MCF 10A (cell line): ENCODE measurements at regions not wholly inside any gene's neighbourhood (a gene's known extent, or its start where the extent isn't known, plus 50 kb on each side); places are given as distances from the start of the nearest gene placed in this dataset.
A peak's percentile ranks its signal among the peaks of the same experiment; 100 is the strongest.

Experiments
- BruUV-seq: library from RNA; stranded (reverse); fragments of 400-500 nt; replicated peaks from 2 replicates; lab custom pipeline; 2021; lab: Mats Ljungman, UMichigan
- CTCF ChIA-PET: fragments of 300-600 bp; sonication (Branson Sonifier 250); formaldehyde crosslinking; extraction: SDS; loops from one replicate; lab custom pipeline; 2021; ENCODE audit warnings: antibody characterized with exemption, inconsistent platforms; lab: Yijun Ruan, JAX
- POLR2A ChIA-PET: fragments of 300-600, 350-650 bp; sonication (Branson Sonifier 250); formaldehyde crosslinking; extraction: SDS; loops from one replicate; lab custom pipeline; 2020; ENCODE audit warnings: antibody characterized with exemption, inconsistent platforms; lab: Yijun Ruan, JAX
- DNase-seq: peaks from one replicate; pipeline ENCODE4 v3.0.0-alpha.2; 2018; ENCODE audit not compliant: unreplicated experiment
- H3K27ac Mint-ChIP-seq: one replicate; pipeline ENCODE4 v1.8.0; 2022; ENCODE audit warnings: mild to moderate bottlenecking, low read depth, mixed read lengths; ENCODE audit not compliant: unreplicated experiment
- H3K27me3 Mint-ChIP-seq: one replicate; pipeline ENCODE4 v1.8.0; 2022; ENCODE audit warnings: mixed read lengths; ENCODE audit not compliant: insufficient read depth, unreplicated experiment
- H3K36me3 Mint-ChIP-seq: one replicate; pipeline ENCODE4 v1.8.0; 2022; ENCODE audit warnings: mild to moderate bottlenecking, moderate library complexity, mixed read lengths; ENCODE audit not compliant: insufficient read depth, unreplicated experiment
- H3K4me1 Mint-ChIP-seq: one replicate; pipeline ENCODE4 v1.8.0; 2022; ENCODE audit warnings: mixed read lengths; ENCODE audit not compliant: insufficient read depth, unreplicated experiment
- H3K4me3 Mint-ChIP-seq: one replicate; pipeline ENCODE4 v1.8.0; 2022; ENCODE audit warnings: mild to moderate bottlenecking, moderate library complexity, mixed read lengths; ENCODE audit not compliant: unreplicated experiment
- H3K9me3 Mint-ChIP-seq: one replicate; pipeline ENCODE4 v1.8.0; 2022; ENCODE audit warnings: mixed read lengths; ENCODE audit not compliant: unreplicated experiment
- CTCF ChIP-seq: fragments of 200-600 bp; IDR thresholded peaks from one replicate; pipeline ENCODE4 v1.8.0; 2022; ENCODE audit warnings: antibody characterized with exemption, mild to moderate bottlenecking; ENCODE audit not compliant: unreplicated experiment
- intact Hi-C: fragments of 100-400 bp; cut with micrococcal nuclease; formaldehyde crosslinking; loops from 2 replicates; pipeline ENCODE4 v1.14.1; 2022

- peaks cover 32% of the 10 kb centered on the region for H3K4me1 Mint-ChIP-seq
- peak; percentile 90 for DNase-seq
- POLR2A ChIA-PET: interaction anchor here (1.5 kb wide), 1 partner anchor 477 kb away, joined by 4 read pairs; no protein-coding TSS in a partner anchor
- BruUV-seq: TSS peak; percentile 72
- H3K36me3 Mint-ChIP-seq: no peaks in the 10 kb centered on the region
- H3K27me3 Mint-ChIP-seq: no peaks in the 10 kb centered on the region
- CTCF ChIA-PET: interaction anchor here (0.7 kb wide), 1 partner anchor 825 kb away, joined by 4 read pairs; no protein-coding TSS in a partner anchor
- H3K27ac Mint-ChIP-seq: peak overlapping the region; percentile 98
- intact Hi-C loops: loop anchor here (5.0 kb wide), 1 partner anchor 33 kb away; no protein-coding TSS in a partner anchor
- peak; percentile 20 for TF ChIP-seq CTCF
- peak overlapping the region; percentile 65 for H3K4me3 Mint-ChIP-seq
- peaks cover 18% of the 10 kb centered on the region for H3K9me3 Mint-ChIP-seq
These were observed 556.5 kb upstream of the LRRN3 start for GRCh38 chr7:110534241-110534931.

GRCh38 chr7:110539216-110539615, 551.7 kb upstream of the LRRN3 start:
- Mint-ChIP-seq H3K4me3 (no peak overlapping the region), H3K27ac (no peak overlapping the region), H3K9me3 (peaks cover 18% of the 10 kb centered on the region), H3K27me3 (no peaks in the 10 kb centered on the region), H3K4me1 (peaks cover 18% of the 10 kb centered on the region), H3K36me3 (no peaks in the 10 kb centered on the region)
- no peak for TF ChIP-seq CTCF
- POLR2A ChIA-PET: no interaction called here
- BruUV-seq: no TSS peak
- intact Hi-C loops: no loop called here
- CTCF ChIA-PET: no interaction called here
- no peak for DNase-seq

- intact Hi-C loops: no loop called here
- Mint-ChIP-seq H3K27ac (peak overlapping the region; percentile 24), H3K27me3 (no peaks in the 10 kb centered on the region), H3K4me3 (no peak overlapping the region), H3K9me3 (peaks cover 16% of the 10 kb centered on the region), H3K36me3 (no peaks in the 10 kb centered on the region), H3K4me1 (peaks cover 6% of the 10 kb centered on the region)
- peak; percentile 5 for DNase-seq
- ChIA-PET CTCF (interaction anchor here (0.6 to 1.1 kb wide), 2 partner anchors 12 to 88 kb away, joined by 3 to 5 read pairs; no protein-coding TSS in a partner anchor), POLR2A (interaction anchor here (0.7 to 1.1 kb wide), 4 partner anchors 28 to 1576 kb away, joined by 3 read pairs; no protein-coding TSS in a partner anchor)
- BruUV-seq: no TSS peak
- no peak for TF ChIP-seq CTCF
These were observed 549.0 kb upstream of the LRRN3 start for GRCh38 chr7:110541962-110542361.

GRCh38 chr7:110544194-110544593, 546.7 kb upstream of the LRRN3 start:
- Mint-ChIP-seq H3K4me3 (no peak overlapping the region), H3K9me3 (no peaks in the 10 kb centered on the region), H3K27me3 (no peaks in the 10 kb centered on the region), H3K36me3 (no peaks in the 10 kb centered on the region), H3K4me1 (peaks cover 6% of the 10 kb centered on the region), H3K27ac (no peak overlapping the region)
- TF ChIP-seq CTCF: no peak
- ChIA-PET POLR2A (no interaction called here), CTCF (interaction anchor here (0.6 kb wide), 1 partner anchor 544 kb away, joined by 3 read pairs; no protein-coding TSS in a partner anchor)
- intact Hi-C loops: no loop called here
- no peak for DNase-seq
- no TSS peak for BruUV-seq
